Stimulated activated naive CD4-positive, alpha-beta T cell (primary cell): ENCODE measurements at regions not wholly inside any gene's neighbourhood (a gene's known extent, or its start where the extent isn't known, plus 50 kb on each side); places are given as distances from the start of the nearest gene placed in this dataset.

Experiments used
- DNase-seq, 6 experiments: peaks; one replicate each; lab custom pipeline; 2025; lab: John Stamatoyannopoulos, UW

GRCh38 chr5:163360656-163361055 lies 76.7 kb upstream of the CCNG1 start:
- no peak for DNase-seq

GRCh38 chr5:163361450-163361849 lies 75.9 kb upstream of the CCNG1 start:
- DNase-seq, result no peak

GRCh38 chr5:163362840-163363371 lies 74.5 kb upstream of the CCNG1 start:
- no peak for DNase-seq

- DNase-seq, result no peak
Measured at GRCh38 chr5:163363389-163363788, 74.0 kb upstream of the CCNG1 start.

- DNase-seq, result no peak
Measured at GRCh38 chr5:163366757-163367156, 70.6 kb upstream of the CCNG1 start.

GRCh38 chr5:163369776-163370385 lies 67.5 kb upstream of the CCNG1 start:
- DNase-seq, result no peak

GRCh38 chr5:163373436-163374084 lies 63.8 kb upstream of the CCNG1 start:
- no peak for DNase-seq

- no peak for DNase-seq
Measured at GRCh38 chr5:163377982-163378381, 59.4 kb upstream of the CCNG1 start.

GRCh38 chr5:163379298-163380155 lies 57.9 kb upstream of the CCNG1 start:
- no peak for DNase-seq

GRCh38 chr5:163381832-163382231 lies 55.6 kb upstream of the CCNG1 start:
- no peak for DNase-seq

- DNase-seq, result no peak
Measured at GRCh38 chr5:163383754-163384153, 53.6 kb upstream of the CCNG1 start.

GRCh38 chr5:163384669-163385068 lies 52.7 kb upstream of the CCNG1 start:
- DNase-seq, result no peak

- DNase-seq, result no peak
Measured at GRCh38 chr5:163385271-163385670, 52.1 kb upstream of the CCNG1 start.

- no peak for DNase-seq
Measured at GRCh38 chr5:163385824-163386223, 51.6 kb upstream of the CCNG1 start.

- no peak for DNase-seq
Measured at GRCh38 chr5:163386352-163386751, 51.0 kb upstream of the CCNG1 start.

GRCh38 chr5:163387589-163388343 lies 49.6 kb upstream of the CCNG1 start:
- DNase-seq, result no peak
